Activated CD4-positive, alpha-beta T cell treated with anti-CD3 and anti-CD28 coated beads, Interleukin-2, amount 10 ng/mL, durations not matched to agents 7 days and 5 days (primary cell): ENCODE measurements at regions not wholly inside any gene's neighbourhood (a gene's known extent, or its start where the extent isn't known, plus 50 kb on each side); places are given as distances from the start of the nearest gene placed in this dataset.

ENCODE experiments used
- CTCF ChIA-PET: fragments of 350-600 bp; sonication (Branson Sonifier 250); formaldehyde crosslinking; loops from one replicate; lab custom pipeline; 2021; ENCODE audit warnings: antibody characterized with exemption; lab: Charles Lee
- POLR2A ChIA-PET: fragments of 350-600 bp; sonication (Branson Sonifier 250); formaldehyde crosslinking; loops from one replicate; lab custom pipeline; 2021; ENCODE audit warnings: antibody characterized with exemption; lab: Charles Lee
- DNase-seq: peaks from one replicate; pipeline ENCODE4 v3.0.0-alpha.2; 2020
- H3K27ac Mint-ChIP-seq: one replicate; pipeline ENCODE4 v1.8.0; 2021; ENCODE audit warnings: mild to moderate bottlenecking, moderate library complexity, mixed read lengths
- H3K27me3 Mint-ChIP-seq: one replicate; pipeline ENCODE4 v1.8.0; 2021; ENCODE audit warnings: mixed read lengths
- H3K36me3 Mint-ChIP-seq: one replicate; pipeline ENCODE4 v1.8.0; 2021; ENCODE audit warnings: low read depth, mixed read lengths
- H3K4me1 Mint-ChIP-seq: one replicate; pipeline ENCODE4 v1.8.0; 2021; ENCODE audit warnings: mixed read lengths
- H3K4me3 Mint-ChIP-seq: one replicate; pipeline ENCODE4 v1.8.0; 2021; ENCODE audit warnings: mild to moderate bottlenecking, moderate library complexity, mixed read lengths
- H3K9me3 Mint-ChIP-seq: one replicate; pipeline ENCODE4 v1.8.0; 2021; ENCODE audit warnings: mixed read lengths

- DNase-seq, result no peak
- Mint-ChIP-seq H3K36me3 (no peaks in the 10 kb centered on the region), H3K4me1 (no peaks in the 10 kb centered on the region), H3K9me3 (no peaks in the 10 kb centered on the region), H3K27ac (no peak overlapping the region), H3K4me3 (no peak overlapping the region), H3K27me3 (peaks cover 2% of the 10 kb centered on the region)
- CTCF ChIA-PET, result no interaction called here
- POLR2A ChIA-PET, result no interaction called here
Measured at GRCh38 chr1:94727846-94728715, 92.1 kb upstream of the SLC44A3 start.

GRCh38 chr1:94726981-94727685 is 93.0 kb upstream of the SLC44A3 start:
- no peaks in the 10 kb centered on the region for H3K4me1 Mint-ChIP-seq
- no peaks in the 10 kb centered on the region for H3K36me3 Mint-ChIP-seq
- H3K27me3 Mint-ChIP-seq, result peaks cover 2% of the 10 kb centered on the region
- H3K9me3 Mint-ChIP-seq, result no peaks in the 10 kb centered on the region
- no peak overlapping the region for H3K4me3 Mint-ChIP-seq
- no peak for DNase-seq
- ChIA-PET POLR2A (interaction anchor here (0.6 kb wide), 1 partner anchor 17 kb away, joined by 3 read pairs; no protein-coding TSS in a partner anchor), CTCF (no interaction called here)
- no peak overlapping the region for H3K27ac Mint-ChIP-seq

DNA sequence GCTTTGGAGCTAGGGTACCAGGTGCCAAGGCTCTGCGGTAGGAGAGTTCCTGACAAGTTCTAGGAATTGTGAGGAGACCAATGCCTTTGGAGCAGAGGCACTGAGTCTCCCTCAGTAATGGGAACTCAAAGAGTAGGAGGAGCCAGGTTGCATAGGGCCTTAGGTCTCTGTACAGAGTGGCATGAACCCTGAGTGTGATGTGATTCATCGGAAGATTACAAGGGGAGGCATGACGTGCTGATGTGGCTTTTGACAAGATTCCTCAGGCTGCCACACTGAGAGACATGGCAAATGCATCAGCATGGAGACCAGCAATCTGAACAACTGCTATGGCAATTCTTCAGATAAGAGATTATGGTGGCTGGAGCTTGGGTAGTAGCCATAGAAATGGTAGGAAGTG is 94.6 kb upstream of the SLC44A3 start:
- POLR2A ChIA-PET, result no interaction called here
- DNase-seq, result no peak
- H3K27ac Mint-ChIP-seq, result no peak overlapping the region

GRCh38 chr1:94723894-94724293 is 96.3 kb upstream of the SLC44A3 start:
- DNase-seq, result no peak
- Mint-ChIP-seq H3K36me3 (no peaks in the 10 kb centered on the region), H3K27ac (no peak overlapping the region), H3K9me3 (no peaks in the 10 kb centered on the region), H3K4me1 (peaks cover 8% of the 10 kb centered on the region), H3K4me3 (no peak overlapping the region), H3K27me3 (peaks cover 5% of the 10 kb centered on the region)
- ChIA-PET CTCF (interaction anchor here (0.5 to 0.6 kb wide), 2 partner anchors 185 to 1363 kb away, joined by 3 to 4 read pairs; no protein-coding TSS in a partner anchor), POLR2A (no interaction called here)

More for the DNA sequence above, 94.6 kb upstream of the SLC44A3 start:
- no peak overlapping the region for H3K4me3 Mint-ChIP-seq
- H3K27me3 Mint-ChIP-seq, result peaks cover 5% of the 10 kb centered on the region
- peaks cover 2% of the 10 kb centered on the region for H3K4me1 Mint-ChIP-seq
- H3K36me3 Mint-ChIP-seq, result no peaks in the 10 kb centered on the region
- CTCF ChIA-PET, result no interaction called here
- H3K9me3 Mint-ChIP-seq, result no peaks in the 10 kb centered on the region

- H3K9me3 Mint-ChIP-seq, result no peaks in the 10 kb centered on the region
- H3K27me3 Mint-ChIP-seq, result peaks cover 5% of the 10 kb centered on the region
- peaks cover 8% of the 10 kb centered on the region for H3K4me1 Mint-ChIP-seq
- H3K27ac Mint-ChIP-seq, result no peak overlapping the region
- ChIA-PET CTCF (interaction anchor here (0.5 kb wide), 1 partner anchor 186 kb away, joined by 4 read pairs; no protein-coding TSS in a partner anchor), POLR2A (no interaction called here)
- no peak for DNase-seq
- H3K4me3 Mint-ChIP-seq, result no peak overlapping the region
- H3K36me3 Mint-ChIP-seq, result no peaks in the 10 kb centered on the region
Measured at GRCh38 chr1:94723463-94723862, 96.7 kb upstream of the SLC44A3 start.

DNA sequence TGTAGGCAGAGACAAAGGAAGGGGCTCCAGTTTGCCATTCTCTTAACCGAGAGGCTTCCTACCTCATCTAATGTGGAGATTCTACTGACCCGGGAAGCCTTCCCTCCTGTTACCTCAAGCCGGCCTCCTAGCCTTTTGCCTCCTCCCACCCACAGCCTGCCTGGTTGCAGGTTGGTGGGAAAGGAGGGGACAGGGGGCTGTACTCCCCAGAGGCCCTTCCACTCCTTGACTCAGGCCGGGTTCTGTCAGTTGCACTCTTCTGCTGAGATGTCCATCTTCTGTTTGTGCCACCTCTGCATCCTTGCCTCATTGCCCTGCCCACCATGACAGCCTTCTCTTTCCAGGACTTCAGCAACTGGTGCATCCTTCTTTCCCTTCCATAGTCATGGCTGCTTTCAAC is 98.0 kb upstream of the SLC44A3 start:
- Mint-ChIP-seq H3K27ac (no peak overlapping the region), H3K9me3 (no peaks in the 10 kb centered on the region), H3K4me3 (no peak overlapping the region), H3K36me3 (no peaks in the 10 kb centered on the region), H3K27me3 (peaks cover 5% of the 10 kb centered on the region), H3K4me1 (peaks cover 8% of the 10 kb centered on the region)
- CTCF ChIA-PET, result no interaction called here
- DNase-seq, result no peak
- POLR2A ChIA-PET, result no interaction called here

- H3K9me3 Mint-ChIP-seq, result no peaks in the 10 kb centered on the region
- no peak overlapping the region for H3K4me3 Mint-ChIP-seq
- H3K4me1 Mint-ChIP-seq, result peaks cover 8% of the 10 kb centered on the region
- no peak overlapping the region for H3K27ac Mint-ChIP-seq
- no peaks in the 10 kb centered on the region for H3K36me3 Mint-ChIP-seq
- H3K27me3 Mint-ChIP-seq, result peaks cover 6% of the 10 kb centered on the region
- POLR2A ChIA-PET, result no interaction called here
- CTCF ChIA-PET, result no interaction called here
- no peak for DNase-seq
Measured at GRCh38 chr1:94721240-94721639, 98.9 kb upstream of the SLC44A3 start.

DNA sequence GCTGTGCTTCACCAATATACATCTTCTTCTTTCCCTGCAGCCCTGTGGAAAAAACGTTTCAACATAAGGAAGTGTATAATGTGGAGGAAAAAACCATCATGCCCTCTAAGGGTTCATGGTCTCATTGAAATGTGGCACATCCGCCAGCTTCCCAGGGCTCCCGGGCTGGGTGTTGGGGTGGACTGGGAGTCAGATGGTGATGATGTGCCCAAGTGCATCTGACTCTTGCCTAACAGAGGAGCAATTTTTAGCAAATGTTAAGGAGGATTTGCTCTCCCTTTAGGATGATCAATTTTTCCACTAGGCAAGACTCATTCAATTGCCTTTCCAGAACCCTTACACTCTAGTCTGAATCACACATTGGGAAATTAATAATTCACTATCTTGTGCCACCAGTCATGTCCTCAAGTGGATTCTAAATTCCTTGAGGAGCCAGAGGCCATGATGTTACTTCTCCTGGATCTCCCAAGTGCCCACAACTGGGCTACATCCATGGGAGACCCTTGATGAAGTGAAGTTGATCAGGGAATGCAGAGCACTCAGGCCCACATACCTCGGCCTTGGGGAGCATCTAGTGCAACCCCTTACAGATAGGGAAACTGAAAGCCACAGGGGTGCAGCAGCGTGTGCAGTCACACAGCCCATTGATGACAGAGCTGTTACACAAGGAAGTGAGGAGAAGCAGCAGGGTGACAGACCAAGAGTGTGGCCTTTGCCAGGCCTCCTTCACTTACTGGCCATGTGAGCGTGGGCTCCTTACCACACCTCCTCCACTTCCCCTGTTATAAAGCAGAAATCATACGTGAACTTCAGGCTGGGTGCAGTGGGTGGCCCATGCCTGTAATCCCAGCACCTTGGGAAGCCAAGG is 100.0 kb upstream of the SLC44A3 start:
- Mint-ChIP-seq H3K27ac (peak overlapping the region; percentile 28), H3K36me3 (no peaks in the 10 kb centered on the region), H3K9me3 (no peaks in the 10 kb centered on the region), H3K4me3 (no peak overlapping the region), H3K4me1 (peaks cover 8% of the 10 kb centered on the region), H3K27me3 (peaks cover 6% of the 10 kb centered on the region)
- no peak for DNase-seq
- ChIA-PET CTCF (no interaction called here), POLR2A (no interaction called here)

- no peak overlapping the region for H3K4me3 Mint-ChIP-seq
- no peaks in the 10 kb centered on the region for H3K36me3 Mint-ChIP-seq
- DNase-seq, result no peak
- ChIA-PET CTCF (no interaction called here), POLR2A (no interaction called here)
- no peak overlapping the region for H3K27ac Mint-ChIP-seq
- H3K4me1 Mint-ChIP-seq, result peaks cover 8% of the 10 kb centered on the region
- H3K27me3 Mint-ChIP-seq, result peaks cover 9% of the 10 kb centered on the region
- H3K9me3 Mint-ChIP-seq, result no peaks in the 10 kb centered on the region
Measured at GRCh38 chr1:94716965-94717364, 103.2 kb upstream of the SLC44A3 start.

GRCh38 chr1:94715321-94715720 is 104.8 kb upstream of the SLC44A3 start:
- ChIA-PET POLR2A (no interaction called here), CTCF (no interaction called here)
- Mint-ChIP-seq H3K27ac (no peak overlapping the region), H3K36me3 (no peaks in the 10 kb centered on the region), H3K4me1 (peaks cover 3% of the 10 kb centered on the region), H3K4me3 (no peak overlapping the region), H3K9me3 (no peaks in the 10 kb centered on the region), H3K27me3 (peaks cover 5% of the 10 kb centered on the region)
- no peak for DNase-seq

DNA sequence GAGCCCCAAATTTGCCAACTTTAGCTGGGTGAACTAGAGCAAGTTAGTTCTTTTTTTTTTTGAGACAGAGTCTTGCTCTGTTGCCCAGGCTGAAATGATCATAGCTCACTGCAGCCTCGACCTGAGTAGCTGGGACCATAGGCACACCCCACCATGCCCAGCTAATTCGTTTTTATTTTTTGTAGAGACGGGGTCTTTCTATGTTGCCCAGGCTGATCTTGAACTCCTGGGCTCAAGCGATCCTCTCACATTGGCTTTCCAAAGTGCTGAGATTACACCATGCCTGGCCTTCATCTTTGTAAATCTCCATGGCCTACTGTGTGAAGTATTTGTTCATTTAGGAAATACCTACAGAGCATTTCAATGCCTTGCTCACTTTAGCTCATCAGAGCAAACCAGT is 105.6 kb upstream of the SLC44A3 start:
- Mint-ChIP-seq H3K4me1 (no peaks in the 10 kb centered on the region), H3K9me3 (no peaks in the 10 kb centered on the region), H3K4me3 (no peak overlapping the region), H3K27ac (no peak overlapping the region), H3K36me3 (no peaks in the 10 kb centered on the region), H3K27me3 (peaks cover 5% of the 10 kb centered on the region)
- ChIA-PET POLR2A (no interaction called here), CTCF (interaction anchor here (0.6 to 1.1 kb wide), 2 partner anchors 19 to 51 kb away, joined by 3 read pairs; no protein-coding TSS in a partner anchor)
- DNase-seq, result no peak

- Mint-ChIP-seq H3K27ac (no peak overlapping the region), H3K9me3 (no peaks in the 10 kb centered on the region), H3K4me3 (no peak overlapping the region), H3K36me3 (no peaks in the 10 kb centered on the region), H3K27me3 (peaks cover 5% of the 10 kb centered on the region), H3K4me1 (no peaks in the 10 kb centered on the region)
- ChIA-PET CTCF (interaction anchor here (0.6 to 1.1 kb wide), 2 partner anchors 19 to 51 kb away, joined by 3 read pairs; no protein-coding TSS in a partner anchor), POLR2A (no interaction called here)
- no peak for DNase-seq
Measured at GRCh38 chr1:94714152-94714551, 106.0 kb upstream of the SLC44A3 start.
